HG03135 (cell line): ENCODE measurements at regions not wholly inside any gene's neighbourhood (a gene's known extent, or its start where the extent isn't known, plus 50 kb on each side); places are given as distances from the start of the nearest gene placed in this dataset.
"Not testable (repeated sequence)": the region's sequence is repeated elsewhere in the genome, so short reads cannot be mapped to it uniquely, and the experiment has no call there.

Source experiments
- ATAC-seq: cut with Tn5 transposase; IDR thresholded peaks from one replicate; pipeline ENCODE4 v1.9.1; 2021; ENCODE audit warnings: mild to moderate bottlenecking, moderate library complexity; ENCODE audit not compliant: unreplicated experiment

- ATAC-seq, result not testable (repeated sequence)
Observed at GRCh38 chr10:46792657-46793357, 118.4 kb upstream of the PTPN20 start.

DNA sequence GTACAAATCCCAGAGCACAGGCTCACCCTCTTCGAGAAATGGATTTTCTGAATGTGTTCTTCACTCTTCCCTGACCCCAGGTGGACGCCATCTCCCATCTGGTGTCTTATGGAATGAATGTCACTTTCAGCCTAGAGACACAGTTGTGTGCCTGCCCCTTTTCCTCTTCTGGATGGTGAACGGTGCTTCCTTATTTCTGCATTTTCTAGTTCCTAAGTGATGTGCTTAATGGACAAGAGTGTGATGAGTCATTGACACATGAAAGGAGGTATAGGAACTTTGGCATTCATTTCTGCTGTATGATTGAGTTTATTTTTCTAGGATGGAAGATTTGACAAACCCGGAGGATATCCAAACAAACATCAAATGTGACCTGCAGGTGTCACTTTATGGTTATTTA lies 114.9 kb upstream of the PTPN20 start:
- not testable (repeated sequence) for ATAC-seq

GRCh38 chr10:46802010-46802409 lies 109.2 kb upstream of the PTPN20 start:
- not testable (repeated sequence) for ATAC-seq

GRCh38 chr10:46803082-46803481 lies 108.1 kb upstream of the PTPN20 start:
- not testable (repeated sequence) for ATAC-seq

DNA sequence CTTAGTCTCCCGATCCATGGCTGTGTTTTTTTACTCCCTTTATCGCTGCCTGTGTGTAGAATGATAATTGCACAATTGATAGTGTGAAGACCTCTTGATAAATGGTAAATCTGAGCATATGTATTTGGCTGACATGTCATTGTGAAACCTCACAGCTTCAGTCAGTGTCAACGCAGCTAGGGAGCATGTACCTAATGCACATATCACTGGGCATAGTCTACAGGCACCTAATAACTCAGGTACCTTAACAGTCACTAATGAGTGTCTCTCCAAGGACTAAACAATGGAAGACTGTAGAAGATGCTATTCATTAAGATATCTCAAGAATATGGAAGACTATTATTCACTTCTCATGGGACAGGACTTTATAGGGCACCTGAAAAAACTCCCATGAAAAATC lies 101.0 kb upstream of the PTPN20 start:
- not testable (repeated sequence) for ATAC-seq

- not testable (repeated sequence) for ATAC-seq
Observed at GRCh38 chr10:46816126-46816525, 95.1 kb upstream of the PTPN20 start.

DNA sequence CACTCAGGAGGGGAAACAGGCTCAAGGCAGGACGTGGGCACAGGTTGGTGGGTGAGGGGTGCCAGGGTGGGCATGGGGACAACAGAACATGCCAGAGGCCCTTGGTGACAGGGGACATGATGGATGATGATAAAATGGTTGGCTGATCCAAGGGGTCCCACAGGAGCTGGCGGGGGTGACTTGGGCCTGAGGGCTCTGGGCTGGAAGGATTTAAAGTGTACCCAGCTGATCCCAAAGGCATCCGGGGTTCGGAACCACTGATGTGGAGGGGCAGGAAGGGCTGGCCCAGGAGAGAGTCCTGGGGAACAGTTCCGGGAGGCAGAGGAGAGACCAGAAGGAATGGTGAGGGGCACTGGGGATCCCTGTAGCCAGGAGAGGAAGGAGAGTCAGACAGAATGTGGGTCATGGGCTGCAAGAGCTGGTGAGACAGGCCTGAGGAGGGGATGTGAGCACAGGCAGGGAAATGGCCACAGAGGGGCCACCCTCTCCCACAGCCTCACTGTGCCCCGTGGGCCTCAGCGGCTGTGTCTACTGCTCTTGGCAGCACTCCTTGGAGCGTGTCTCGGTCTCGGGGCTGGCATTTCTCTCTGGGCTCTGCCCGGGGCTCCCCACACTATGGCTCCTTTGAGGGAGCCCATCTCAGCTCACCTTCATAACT lies 70.7 kb upstream of the PTPN20 start:
- ATAC-seq, result not testable (repeated sequence)

DNA sequence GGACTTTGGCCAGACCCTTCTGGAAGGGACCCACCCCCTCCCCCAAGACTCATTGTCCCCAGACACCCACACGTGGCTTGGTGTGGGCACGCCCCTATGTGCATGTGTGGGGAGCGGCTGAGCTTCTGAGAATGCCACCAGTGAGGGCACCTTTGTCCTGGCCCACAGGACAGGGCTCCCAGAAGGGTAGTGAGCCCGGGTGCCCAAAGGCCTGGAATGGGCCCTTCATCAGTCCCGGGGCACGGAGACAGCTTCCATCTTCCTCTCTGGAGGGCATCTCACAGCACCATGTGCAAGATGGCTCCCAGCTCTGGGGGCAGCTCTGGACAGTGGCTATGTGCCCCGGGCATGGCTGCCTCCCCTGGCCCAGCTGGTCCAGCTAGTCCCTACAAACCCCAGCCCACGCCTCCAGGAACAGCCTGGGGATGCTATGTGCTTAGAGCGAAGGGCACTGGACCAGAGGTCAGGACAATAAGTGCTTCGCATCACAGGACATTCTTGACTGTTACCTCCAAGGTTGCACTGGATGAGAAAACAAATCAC lies 70.1 kb upstream of the PTPN20 start:
- ATAC-seq, result not testable (repeated sequence)

DNA sequence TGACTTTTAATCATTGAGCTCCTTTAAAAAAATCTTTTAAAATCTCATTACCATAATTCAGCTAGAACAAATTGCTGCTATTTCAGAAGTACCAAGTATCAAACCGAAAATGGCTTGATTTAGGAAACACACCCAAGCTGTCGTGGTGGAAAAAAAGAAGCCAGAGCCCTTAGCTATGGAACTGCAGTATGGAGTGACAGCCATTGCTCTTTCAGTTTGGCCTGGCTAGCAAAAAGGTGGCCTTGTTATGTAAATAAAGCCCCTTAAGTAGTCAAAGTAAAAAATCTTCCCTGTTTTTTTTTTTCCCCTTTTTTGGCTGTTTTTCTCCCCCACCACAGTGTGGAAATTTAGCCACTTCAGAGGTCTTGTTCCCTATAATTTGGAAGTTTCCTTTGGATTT lies 66.0 kb upstream of the PTPN20 start:
- ATAC-seq, result not testable (repeated sequence)

- not testable (repeated sequence) for ATAC-seq
Observed at GRCh38 chr10:46845640-46846039, 65.6 kb upstream of the PTPN20 start.

- ATAC-seq, result not testable (repeated sequence)
Observed at GRCh38 chr10:46860753-46861152, 50.5 kb upstream of the PTPN20 start.
